HEK293 (cell line): ENCODE measurements at regions not wholly inside any gene's neighbourhood (a gene's known extent, or its start where the extent isn't known, plus 50 kb on each side); places are given as distances from the start of the nearest gene placed in this dataset.

ENCODE experiments used
- CTCF ChIP-seq: fragments of 450-650 bp; formaldehyde crosslinking; IDR thresholded peaks from 2 replicates; pipeline ENCODE4 v1.5.1; 2016; ENCODE audit warnings: missing biosample characterization, missing genetic modification characterization
- SP2 ChIP-seq: fragments of 450-650 bp; formaldehyde crosslinking; IDR thresholded peaks from 2 replicates; pipeline ENCODE4 v1.5.1; 2016; ENCODE audit warnings: missing biosample characterization, missing genetic modification characterization

DNA sequence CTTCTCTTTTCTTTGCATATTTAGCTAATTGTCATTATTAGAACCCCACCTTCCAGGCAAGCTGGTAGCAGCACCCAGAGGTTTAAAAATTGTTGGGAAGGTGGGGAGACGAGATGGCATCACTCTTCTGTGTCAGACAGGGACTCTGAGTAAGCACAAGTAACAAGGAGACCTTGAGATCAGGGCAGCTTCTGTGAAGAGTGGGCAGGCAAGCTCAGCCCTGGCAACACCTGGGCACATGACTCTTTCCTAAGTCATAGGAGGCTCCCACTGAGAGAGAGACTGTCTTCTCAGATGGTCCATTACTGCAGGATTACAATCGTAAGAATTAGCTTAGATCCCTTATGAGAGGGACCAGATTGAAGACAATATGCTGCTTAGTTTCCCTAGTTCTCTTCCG is 183.5 kb downstream of the BRINP2 start:
- TF ChIP-seq SP2 (no peak), CTCF (no peak)
